ENCODE measurements at regions not wholly inside any gene's neighbourhood (a gene's known extent, or its start where the extent isn't known, plus 50 kb on each side); places are given as distances from the start of the nearest gene placed in this dataset.

DNA sequence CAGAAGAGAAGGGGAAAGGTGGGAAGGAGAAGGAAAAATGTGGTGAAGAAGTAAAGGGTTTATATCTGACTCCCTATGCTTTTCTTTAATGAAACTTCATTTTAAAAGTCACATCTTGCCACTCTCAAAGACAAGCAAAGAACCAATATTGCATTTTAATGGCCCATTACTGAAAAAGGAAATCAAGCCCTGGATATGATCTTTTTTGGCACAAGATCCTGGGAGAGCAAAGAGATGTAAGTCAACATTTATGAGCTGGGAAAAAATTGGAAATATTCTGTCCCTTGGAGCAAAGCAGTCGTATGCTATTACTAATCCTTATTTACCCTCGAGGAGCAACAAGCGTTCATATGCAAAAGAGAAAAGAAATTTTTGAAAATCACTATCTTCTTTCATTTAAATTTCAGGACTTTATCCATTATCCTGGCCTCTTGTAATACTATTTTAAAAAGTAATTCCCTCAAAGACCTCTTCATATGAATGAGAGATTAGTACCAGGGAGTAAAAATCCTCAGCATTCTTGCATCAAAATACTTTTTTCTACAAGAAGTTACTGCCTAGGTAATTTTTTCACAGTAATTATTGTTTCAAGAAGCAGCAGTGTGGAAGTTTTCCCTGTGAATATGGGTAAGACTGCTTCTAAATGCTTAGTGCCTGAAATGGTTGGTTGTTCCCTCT is 435.3 kb upstream of the PDZRN3 start:
- H3K9me3 ChIP-seq = no peaks in the 10 kb centered on the region
- TF ChIP-seq POLR2A (IDR thresholded peaks at IDR 0.05) (no peak), POLR2AphosphoS5 (IDR thresholded peaks at IDR 0.05; ENCODE audit: insufficient read depth in 1 of 2, low read depth in 1 of 2) (no peak)
- TF ChIP-seq, protein P1, sequence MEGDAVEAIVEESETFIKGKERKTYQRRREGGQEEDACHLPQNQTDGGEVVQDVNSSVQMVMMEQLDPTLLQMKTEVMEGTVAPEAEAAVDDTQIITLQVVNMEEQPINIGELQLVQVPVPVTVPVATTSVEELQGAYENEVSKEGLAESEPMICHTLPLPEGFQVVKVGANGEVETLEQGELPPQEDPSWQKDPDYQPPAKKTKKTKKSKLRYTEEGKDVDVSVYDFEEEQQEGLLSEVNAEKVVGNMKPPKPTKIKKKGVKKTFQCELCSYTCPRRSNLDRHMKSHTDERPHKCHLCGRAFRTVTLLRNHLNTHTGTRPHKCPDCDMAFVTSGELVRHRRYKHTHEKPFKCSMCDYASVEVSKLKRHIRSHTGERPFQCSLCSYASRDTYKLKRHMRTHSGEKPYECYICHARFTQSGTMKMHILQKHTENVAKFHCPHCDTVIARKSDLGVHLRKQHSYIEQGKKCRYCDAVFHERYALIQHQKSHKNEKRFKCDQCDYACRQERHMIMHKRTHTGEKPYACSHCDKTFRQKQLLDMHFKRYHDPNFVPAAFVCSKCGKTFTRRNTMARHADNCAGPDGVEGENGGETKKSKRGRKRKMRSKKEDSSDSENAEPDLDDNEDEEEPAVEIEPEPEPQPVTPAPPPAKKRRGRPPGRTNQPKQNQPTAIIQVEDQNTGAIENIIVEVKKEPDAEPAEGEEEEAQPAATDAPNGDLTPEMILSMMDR (IDR thresholded peaks at IDR 0.05) = no peak
- intact Hi-C loops (cut with DNase I) = no loop called here
- H3K27ac ChIP-seq = no peak overlapping the region
- H3K4me3 ChIP-seq = no peak overlapping the region
- no peaks in the 10 kb centered on the region for H3K36me3 ChIP-seq
- DNase-seq (ENCODE audit: extremely low spot score in 2 of 2) = no peak
- H3K27me3 ChIP-seq = no peaks in the 10 kb centered on the region
- H3K4me1 ChIP-seq = no peaks in the 10 kb centered on the region

DNA sequence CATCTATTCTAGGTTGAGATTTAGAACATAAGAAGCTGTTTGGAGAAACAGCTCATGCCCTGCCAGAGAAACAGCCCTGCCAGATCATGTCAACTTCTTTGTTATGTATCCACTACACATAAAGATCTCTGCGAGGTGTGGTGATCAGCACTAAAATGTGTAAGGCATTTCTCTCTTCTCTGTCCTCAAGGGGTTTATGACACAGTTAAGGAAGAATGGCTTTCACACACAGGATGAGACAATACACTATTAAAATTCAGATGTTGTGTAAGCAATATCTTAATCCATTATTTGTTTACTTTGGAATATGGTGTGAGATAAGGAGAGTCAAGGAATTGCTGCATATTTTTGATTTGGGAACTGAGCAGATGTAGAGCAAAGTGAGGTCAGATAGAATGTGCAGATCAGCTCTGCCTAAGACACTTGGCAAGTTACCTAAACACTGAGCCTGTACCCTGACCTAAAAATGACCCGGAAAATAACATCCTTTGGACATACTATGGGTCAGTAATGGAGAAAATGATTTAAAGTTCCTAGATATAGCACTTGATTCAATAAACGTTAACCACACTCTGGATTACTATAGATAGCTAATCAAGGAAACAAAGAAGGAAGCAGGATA is 434.7 kb upstream of the PDZRN3 start:
- no peak for DNase-seq (ENCODE audit: extremely low spot score in 2 of 2)
- no peaks in the 10 kb centered on the region for H3K4me1 ChIP-seq
- H3K27me3 ChIP-seq = no peaks in the 10 kb centered on the region
- H3K4me3 ChIP-seq = no peak overlapping the region
- H3K36me3 ChIP-seq = no peaks in the 10 kb centered on the region
- no peaks in the 10 kb centered on the region for H3K9me3 ChIP-seq
- H3K27ac ChIP-seq = no peak overlapping the region
- TF ChIP-seq, protein P1 (IDR thresholded peaks at IDR 0.05) = no peak
- TF ChIP-seq POLR2AphosphoS5 (IDR thresholded peaks at IDR 0.05; ENCODE audit: insufficient read depth in 1 of 2, low read depth in 1 of 2) (no peak), POLR2A (IDR thresholded peaks at IDR 0.05) (no peak)
- intact Hi-C loops (cut with DNase I) = no loop called here

GRCh38 chr3:74057169-74057568 is 432.4 kb upstream of the PDZRN3 start:
- Histone ChIP-seq H3K27ac (no peak overlapping the region), H3K4me3 (no peak overlapping the region), H3K27me3 (no peaks in the 10 kb centered on the region), H3K9me3 (no peaks in the 10 kb centered on the region), H3K4me1 (no peaks in the 10 kb centered on the region), H3K36me3 (no peaks in the 10 kb centered on the region)
- no peak for DNase-seq (ENCODE audit: extremely low spot score in 2 of 2)
- TF ChIP-seq, protein P1 (IDR thresholded peaks at IDR 0.05) = no peak
- TF ChIP-seq POLR2AphosphoS5 (IDR thresholded peaks at IDR 0.05; ENCODE audit: insufficient read depth in 1 of 2, low read depth in 1 of 2) (no peak), POLR2A (IDR thresholded peaks at IDR 0.05) (no peak)
- intact Hi-C loops (cut with DNase I) = no loop called here

DNA sequence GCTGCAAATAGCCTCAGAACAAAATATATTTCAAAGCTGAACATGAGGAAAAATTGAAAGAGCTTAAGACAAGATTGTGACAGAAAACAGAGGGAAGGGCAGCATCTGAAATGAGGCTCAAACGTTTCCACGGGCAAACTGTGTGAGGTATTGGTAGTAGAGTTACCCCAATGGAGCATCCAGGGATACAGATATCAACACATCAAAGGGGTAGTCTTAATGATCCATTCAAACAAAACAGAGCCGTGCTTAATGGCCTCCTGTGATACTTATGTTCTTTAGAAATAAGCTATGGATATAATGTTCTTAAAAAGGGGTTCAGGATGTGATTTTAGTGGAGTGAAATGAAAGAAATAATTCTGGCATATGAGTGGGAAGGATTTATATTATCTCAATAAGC is 430.3 kb upstream of the PDZRN3 start:
- intact Hi-C loops (cut with DNase I) = no loop called here
- no peaks in the 10 kb centered on the region for H3K9me3 ChIP-seq
- no peaks in the 10 kb centered on the region for H3K27me3 ChIP-seq
- no peak overlapping the region for H3K27ac ChIP-seq
- H3K36me3 ChIP-seq = no peaks in the 10 kb centered on the region
- H3K4me3 ChIP-seq = no peak overlapping the region
- TF ChIP-seq, protein P1 (IDR thresholded peaks at IDR 0.05) = no peak
- TF ChIP-seq POLR2A (IDR thresholded peaks at IDR 0.05) = no peak
- TF ChIP-seq POLR2AphosphoS5 (IDR thresholded peaks at IDR 0.05; ENCODE audit: insufficient read depth in 1 of 2, low read depth in 1 of 2) = no peak
- DNase-seq (ENCODE audit: extremely low spot score in 2 of 2) = no peak
- H3K4me1 ChIP-seq = no peaks in the 10 kb centered on the region

- Histone ChIP-seq H3K36me3 (no peaks in the 10 kb centered on the region), H3K4me1 (no peaks in the 10 kb centered on the region), H3K27me3 (no peaks in the 10 kb centered on the region)
Measured at GRCh38 chr3:74054566-74054965, 429.8 kb upstream of the PDZRN3 start.

More at GRCh38 chr3:74054566-74054965, 429.8 kb upstream of the PDZRN3 start:
- TF ChIP-seq, protein P1 (IDR thresholded peaks at IDR 0.05) = no peak
- TF ChIP-seq POLR2A (IDR thresholded peaks at IDR 0.05) (no peak), POLR2AphosphoS5 (IDR thresholded peaks at IDR 0.05; ENCODE audit: insufficient read depth in 1 of 2, low read depth in 1 of 2) (no peak)
- Histone ChIP-seq H3K4me3 (no peak overlapping the region), H3K27ac (no peak overlapping the region), H3K9me3 (no peaks in the 10 kb centered on the region)
- intact Hi-C loops (cut with DNase I) = no loop called here
- DNase-seq (ENCODE audit: extremely low spot score in 2 of 2) = no peak

Measured in vagina (tissue), 2 donors.